ENCODE measurements at regions not wholly inside any gene's neighbourhood (a gene's known extent, or its start where the extent isn't known, plus 50 kb on each side); places are given as distances from the start of the nearest gene placed in this dataset.

DNA sequence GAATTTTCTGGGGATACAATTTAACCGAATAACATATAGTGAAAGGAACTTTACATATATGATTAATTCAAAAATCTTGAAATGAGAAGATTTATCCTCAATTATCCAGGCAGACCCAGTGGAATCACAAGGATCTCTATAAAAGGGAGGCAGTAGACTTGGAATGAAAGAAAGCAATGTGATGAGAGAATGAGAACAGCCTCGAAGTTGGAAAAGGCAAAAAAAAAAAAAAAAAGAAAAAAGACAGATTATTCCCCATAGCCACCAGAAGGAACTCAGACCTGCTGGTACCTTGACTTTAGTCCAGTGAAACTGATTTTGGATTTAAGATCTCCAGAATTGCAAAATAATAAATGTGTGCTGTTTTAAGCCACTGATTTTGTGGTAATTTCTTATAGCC, 416.3 kb upstream of the OR4E1 start:
- Histone ChIP-seq H3K27ac (peak overlapping the region; percentile 49), H3K27me3 (no peaks in the 10 kb centered on the region), H3K4me1 (peaks cover 5% of the 10 kb centered on the region), H3K9me3 (no peaks in the 10 kb centered on the region), H3K4me3 (no peak overlapping the region), H3K36me3 (no peaks in the 10 kb centered on the region)
- TF ChIP-seq POLR2A (IDR thresholded peaks at IDR 0.05): no peak
- no peak for TF ChIP-seq POLR2AphosphoS5 (IDR thresholded peaks at IDR 0.05; ENCODE audit: insufficient read depth in 1 of 2, low read depth in 1 of 2)
- TF ChIP-seq, protein P1, sequence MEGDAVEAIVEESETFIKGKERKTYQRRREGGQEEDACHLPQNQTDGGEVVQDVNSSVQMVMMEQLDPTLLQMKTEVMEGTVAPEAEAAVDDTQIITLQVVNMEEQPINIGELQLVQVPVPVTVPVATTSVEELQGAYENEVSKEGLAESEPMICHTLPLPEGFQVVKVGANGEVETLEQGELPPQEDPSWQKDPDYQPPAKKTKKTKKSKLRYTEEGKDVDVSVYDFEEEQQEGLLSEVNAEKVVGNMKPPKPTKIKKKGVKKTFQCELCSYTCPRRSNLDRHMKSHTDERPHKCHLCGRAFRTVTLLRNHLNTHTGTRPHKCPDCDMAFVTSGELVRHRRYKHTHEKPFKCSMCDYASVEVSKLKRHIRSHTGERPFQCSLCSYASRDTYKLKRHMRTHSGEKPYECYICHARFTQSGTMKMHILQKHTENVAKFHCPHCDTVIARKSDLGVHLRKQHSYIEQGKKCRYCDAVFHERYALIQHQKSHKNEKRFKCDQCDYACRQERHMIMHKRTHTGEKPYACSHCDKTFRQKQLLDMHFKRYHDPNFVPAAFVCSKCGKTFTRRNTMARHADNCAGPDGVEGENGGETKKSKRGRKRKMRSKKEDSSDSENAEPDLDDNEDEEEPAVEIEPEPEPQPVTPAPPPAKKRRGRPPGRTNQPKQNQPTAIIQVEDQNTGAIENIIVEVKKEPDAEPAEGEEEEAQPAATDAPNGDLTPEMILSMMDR (IDR thresholded peaks at IDR 0.05): no peak
- DNase-seq (ENCODE audit: extremely low spot score in 2 of 2): no peak
- intact Hi-C loops (cut with DNase I): no loop called here

- intact Hi-C loops (cut with DNase I): no loop called here
- DNase-seq (ENCODE audit: extremely low spot score in 2 of 2): no peak
- no peaks in the 10 kb centered on the region for H3K36me3 ChIP-seq
- no peak overlapping the region for H3K4me3 ChIP-seq
- peak overlapping the region; percentile 49 for H3K27ac ChIP-seq
- peaks cover 5% of the 10 kb centered on the region for H3K4me1 ChIP-seq
- H3K9me3 ChIP-seq: no peaks in the 10 kb centered on the region
- H3K27me3 ChIP-seq: no peaks in the 10 kb centered on the region
- TF ChIP-seq, protein P1 (IDR thresholded peaks at IDR 0.05): no peak
- TF ChIP-seq POLR2A (IDR thresholded peaks at IDR 0.05): no peak
- TF ChIP-seq POLR2AphosphoS5 (IDR thresholded peaks at IDR 0.05; ENCODE audit: insufficient read depth in 1 of 2, low read depth in 1 of 2): peak in 1 of 2 donors; percentile 70
Measured at GRCh38 chr14:22088614-22089342, 415.2 kb upstream of the OR4E1 start.

- TF ChIP-seq POLR2AphosphoS5 (IDR thresholded peaks at IDR 0.05; ENCODE audit: insufficient read depth in 1 of 2, low read depth in 1 of 2): no peak
- TF ChIP-seq POLR2A (IDR thresholded peaks at IDR 0.05): no peak
- TF ChIP-seq, protein P1 (IDR thresholded peaks at IDR 0.05): no peak
- intact Hi-C loops (cut with DNase I): no loop called here
- DNase-seq (ENCODE audit: extremely low spot score in 2 of 2): no peak
- Histone ChIP-seq H3K9me3 (no peaks in the 10 kb centered on the region), H3K27ac (peak overlapping the region; percentile 3), H3K36me3 (no peaks in the 10 kb centered on the region), H3K4me3 (no peak overlapping the region), H3K4me1 (peaks cover 5% of the 10 kb centered on the region), H3K27me3 (no peaks in the 10 kb centered on the region)
Measured at GRCh38 chr14:22086131-22086530, 412.5 kb upstream of the OR4E1 start.

DNA sequence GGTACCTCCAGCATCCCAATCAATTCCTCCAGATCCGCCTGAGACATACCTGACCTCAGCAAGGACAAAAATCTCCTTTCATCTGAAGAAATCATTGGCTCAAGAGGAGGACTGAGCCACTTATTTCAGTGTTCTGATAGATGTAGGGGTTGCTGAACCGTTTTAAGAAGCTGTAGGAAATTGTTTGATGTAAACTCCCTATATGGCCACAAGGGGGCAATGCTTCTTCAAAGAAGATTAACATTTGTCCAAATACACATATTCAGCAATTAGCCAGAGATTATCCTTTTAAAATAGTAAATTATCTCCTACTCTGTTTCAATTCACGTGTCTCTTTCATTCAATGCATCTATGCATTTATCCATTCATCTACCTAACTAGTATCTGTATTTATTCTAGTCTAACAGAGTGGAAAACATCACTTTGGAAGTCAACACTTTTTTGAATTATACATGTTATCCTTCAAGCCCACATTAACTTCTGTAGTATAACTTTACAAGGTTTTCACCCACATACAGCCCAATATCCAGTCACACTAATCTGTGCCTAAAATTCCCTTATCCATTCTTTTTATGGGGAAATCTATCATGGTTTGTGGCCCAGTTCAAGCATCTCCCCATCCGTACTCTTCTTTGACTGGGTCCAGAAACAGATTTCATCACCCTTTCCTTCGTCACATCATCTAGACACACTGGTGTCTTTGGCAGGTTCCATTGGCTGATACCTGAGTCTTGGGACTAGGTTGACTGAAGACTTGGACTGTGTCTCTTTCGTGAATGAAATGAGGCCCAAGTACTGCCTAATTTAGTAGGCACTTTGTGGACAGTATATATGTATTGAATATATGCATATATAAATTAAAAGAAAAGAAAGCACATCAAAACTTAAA, 411.0 kb upstream of the OR4E1 start:
- intact Hi-C loops (cut with DNase I): no loop called here
- no peaks in the 10 kb centered on the region for H3K36me3 ChIP-seq
- no peaks in the 10 kb centered on the region for H3K9me3 ChIP-seq
- no peak overlapping the region for H3K27ac ChIP-seq
- no peak overlapping the region for H3K4me3 ChIP-seq
- no peak for TF ChIP-seq POLR2AphosphoS5 (IDR thresholded peaks at IDR 0.05; ENCODE audit: insufficient read depth in 1 of 2, low read depth in 1 of 2)
- TF ChIP-seq POLR2A (IDR thresholded peaks at IDR 0.05): no peak
- TF ChIP-seq, protein P1 (IDR thresholded peaks at IDR 0.05): peak; percentile 45 to 76 (median 57)
- no peak for DNase-seq (ENCODE audit: extremely low spot score in 2 of 2)
- peaks cover 5% of the 10 kb centered on the region for H3K4me1 ChIP-seq
- H3K27me3 ChIP-seq: no peaks in the 10 kb centered on the region

Measured in vagina (tissue), 2 donors.